Activated CD4-positive, alpha-beta memory T cell treated with anti-CD3 and anti-CD28 coated beads, Interleukin-2, amount 10 ng/mL, durations not matched to agents 7 days and 5 days (primary cell): ENCODE measurements at regions not wholly inside any gene's neighbourhood (a gene's known extent, or its start where the extent isn't known, plus 50 kb on each side); places are given as distances from the start of the nearest gene placed in this dataset.

Experiments used
- CTCF ChIA-PET: fragments of 350-600 bp; sonication (Branson Sonifier 250); formaldehyde crosslinking; loops from one replicate; lab custom pipeline; 2021; ENCODE audit warnings: antibody characterized with exemption, inconsistent platforms; lab: Charles Lee
- POLR2A ChIA-PET: fragments of 350-600 bp; sonication (Branson Sonifier 250); formaldehyde crosslinking; loops from one replicate; lab custom pipeline; 2021; ENCODE audit warnings: antibody characterized with exemption; lab: Charles Lee
- DNase-seq: peaks from one replicate; pipeline ENCODE4 v3.0.0-alpha.2; 2020
- H3K27ac Mint-ChIP-seq: one replicate; pipeline ENCODE4 v1.8.0; 2021; ENCODE audit warnings: mild to moderate bottlenecking, mixed read lengths
- H3K27me3 Mint-ChIP-seq: one replicate; pipeline ENCODE4 v1.8.0; 2021; ENCODE audit warnings: mixed read lengths
- H3K36me3 Mint-ChIP-seq: one replicate; pipeline ENCODE4 v1.8.0; 2021; ENCODE audit warnings: low read depth, mixed read lengths
- H3K4me1 Mint-ChIP-seq: one replicate; pipeline ENCODE4 v1.8.0; 2021; ENCODE audit warnings: mixed read lengths
- H3K4me3 Mint-ChIP-seq: one replicate; pipeline ENCODE4 v1.8.0; 2021; ENCODE audit warnings: mild to moderate bottlenecking, mixed read lengths
- H3K9me3 Mint-ChIP-seq: one replicate; pipeline ENCODE4 v1.8.0; 2021; ENCODE audit warnings: mixed read lengths

DNA sequence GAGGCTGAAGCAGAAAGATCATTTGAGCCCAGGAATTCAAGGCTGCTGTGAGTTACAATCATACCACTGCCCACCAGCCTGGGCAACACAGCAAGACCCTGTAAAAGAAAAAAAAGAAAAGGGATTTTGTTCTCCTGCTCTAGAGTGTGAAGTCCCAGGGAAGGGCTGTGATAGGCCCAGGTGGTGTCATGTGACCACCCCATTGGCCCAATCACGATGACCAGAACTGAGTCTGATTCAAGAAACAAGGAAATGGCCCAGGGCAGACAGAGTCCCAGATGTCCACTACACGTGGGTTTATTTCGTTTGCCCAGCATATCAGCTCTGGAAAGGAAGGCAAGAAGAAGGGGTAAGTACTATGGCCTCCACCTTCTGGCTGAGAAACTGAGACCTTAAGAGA is 81.3 kb upstream of the CUX1 start:
- POLR2A ChIA-PET: no interaction called here
- Mint-ChIP-seq H3K36me3 (no peaks in the 10 kb centered on the region), H3K9me3 (no peaks in the 10 kb centered on the region), H3K4me1 (peaks cover 23% of the 10 kb centered on the region), H3K4me3 (no peak overlapping the region), H3K27ac (no peak overlapping the region), H3K27me3 (no peaks in the 10 kb centered on the region)
- CTCF ChIA-PET: interaction anchor here (1.4 kb wide), 1 partner anchor 501 kb away, joined by 3 read pairs; no protein-coding TSS in a partner anchor
- no peak for DNase-seq

DNA sequence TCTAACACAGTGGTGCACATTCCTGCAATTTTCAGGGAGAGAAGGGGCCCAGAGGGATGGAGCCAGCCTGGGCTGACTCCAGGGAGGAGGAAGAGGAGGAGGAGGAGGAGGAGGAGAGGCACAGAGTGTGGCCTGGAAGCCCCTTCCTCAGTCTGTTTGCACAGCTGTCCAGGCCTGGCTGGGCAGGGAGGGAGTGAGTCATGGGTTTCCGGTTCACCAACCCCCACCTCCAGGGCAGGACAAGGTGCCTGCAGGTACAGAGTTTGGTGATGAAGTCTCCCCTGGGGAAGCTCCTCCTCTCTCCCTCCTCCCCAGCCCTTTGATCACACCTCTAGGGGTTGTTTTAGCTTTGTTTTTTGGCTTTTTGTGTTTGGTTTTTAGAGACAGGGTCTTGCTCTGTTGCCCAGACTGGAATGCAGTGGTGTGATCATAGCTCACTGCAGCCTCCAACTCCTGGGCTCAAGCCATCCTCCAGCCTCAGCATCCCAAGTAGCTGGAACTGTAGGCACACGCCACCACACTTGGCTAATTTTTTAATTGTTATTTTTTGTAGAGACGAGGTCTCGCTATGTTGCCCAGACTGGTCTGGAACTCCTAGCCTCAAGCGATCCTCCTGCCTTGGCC is 77.5 kb upstream of the CUX1 start:
- ChIA-PET CTCF (interaction anchor here (0.9 kb wide), 1 partner anchor 74 kb away, joined by 3 read pairs; no protein-coding TSS in a partner anchor), POLR2A (no interaction called here)
- no peaks in the 10 kb centered on the region for H3K36me3 Mint-ChIP-seq
- H3K9me3 Mint-ChIP-seq: no peaks in the 10 kb centered on the region
- H3K4me3 Mint-ChIP-seq: no peak overlapping the region
- no peak overlapping the region for H3K27ac Mint-ChIP-seq
- H3K27me3 Mint-ChIP-seq: no peaks in the 10 kb centered on the region
- H3K4me1 Mint-ChIP-seq: peaks cover 42% of the 10 kb centered on the region
- no peak for DNase-seq

DNA sequence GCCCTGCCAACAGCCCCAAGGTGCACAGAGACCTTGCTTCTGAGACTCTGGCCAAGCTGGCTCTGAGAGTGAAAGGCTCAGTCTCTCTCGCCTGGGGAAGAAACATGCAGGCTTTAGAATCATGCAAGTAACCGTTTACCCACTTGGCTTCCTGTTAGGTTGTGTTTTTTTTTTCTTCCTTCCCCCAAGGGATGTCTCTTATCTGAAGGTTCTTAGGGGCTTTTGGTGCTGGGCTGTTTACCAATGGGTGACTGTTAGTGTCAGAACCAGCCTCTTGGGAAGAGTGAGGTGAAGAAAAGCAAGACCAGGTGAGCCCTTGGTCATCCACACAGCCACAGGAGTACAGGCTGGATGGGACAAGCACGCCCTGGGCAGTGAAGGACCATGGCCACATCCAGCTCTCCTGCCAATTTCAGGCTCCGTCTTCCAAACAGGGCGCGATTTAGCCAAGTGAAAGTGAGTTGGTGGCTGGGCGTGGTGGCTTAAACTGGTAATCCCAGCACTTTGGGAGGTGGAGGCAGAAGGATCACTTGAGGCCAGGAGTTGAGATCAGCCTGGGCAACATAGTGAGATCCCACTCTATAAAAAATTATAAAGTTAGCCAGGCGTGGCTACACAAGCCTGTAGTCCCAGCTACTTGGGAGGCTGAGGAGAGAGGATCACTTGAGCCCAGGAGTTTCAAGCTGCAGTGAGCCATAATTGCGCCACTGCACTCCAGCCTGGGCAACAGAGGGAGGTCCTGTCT is 76.3 kb upstream of the CUX1 start:
- H3K27me3 Mint-ChIP-seq: no peaks in the 10 kb centered on the region
- peak overlapping the region; percentile 21 for H3K4me3 Mint-ChIP-seq
- H3K9me3 Mint-ChIP-seq: no peaks in the 10 kb centered on the region
- POLR2A ChIA-PET: no interaction called here
- peak; percentile 34 for DNase-seq
- peaks cover 46% of the 10 kb centered on the region for H3K4me1 Mint-ChIP-seq
- H3K27ac Mint-ChIP-seq: peak overlapping the region; percentile 79
- no peaks in the 10 kb centered on the region for H3K36me3 Mint-ChIP-seq
- CTCF ChIA-PET: interaction anchor here (1.3 kb wide), 1 partner anchor 73 kb away, joined by 8 read pairs; no protein-coding TSS in a partner anchor

DNA sequence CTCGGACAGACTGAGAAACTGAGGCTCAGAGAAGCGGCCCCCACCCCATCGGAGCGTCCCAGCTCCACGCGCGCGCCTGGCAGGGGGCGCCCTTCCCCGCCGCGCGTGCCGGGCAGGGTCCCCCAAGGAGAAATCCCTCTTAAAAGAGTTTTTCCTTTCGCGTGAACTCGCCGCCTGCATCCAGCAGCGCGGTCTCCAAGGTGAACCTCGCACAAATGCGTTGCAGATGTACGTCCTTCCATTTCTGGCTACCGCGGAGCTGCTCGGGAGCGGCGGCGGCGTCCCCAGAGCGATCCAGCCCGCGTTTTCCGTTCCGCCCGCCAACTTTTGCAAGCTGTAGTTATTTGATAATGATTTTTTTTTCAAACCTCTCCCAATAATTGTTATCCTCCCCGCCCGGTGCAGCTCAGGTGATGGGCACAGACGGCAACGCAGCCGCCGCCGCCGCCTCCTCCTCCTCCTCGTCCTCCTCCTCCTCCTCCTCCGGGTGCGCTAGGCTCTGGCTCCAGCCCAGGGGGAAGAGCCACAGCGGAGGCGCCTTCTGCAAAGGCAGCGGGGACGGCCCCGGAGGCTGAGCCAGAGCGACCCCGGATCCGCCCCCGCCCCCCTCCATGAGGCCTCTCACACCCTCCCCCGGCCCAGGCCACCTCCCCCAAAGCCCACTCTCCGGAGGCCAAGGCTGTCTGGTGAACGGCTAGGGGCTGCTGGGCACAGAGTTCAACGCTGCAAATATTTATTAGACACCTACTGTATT is 74.0 kb upstream of the CUX1 start:
- no peaks in the 10 kb centered on the region for H3K27me3 Mint-ChIP-seq
- peak overlapping the region; percentile 42 for H3K27ac Mint-ChIP-seq
- peak overlapping the region; percentile 75 for H3K4me3 Mint-ChIP-seq
- H3K36me3 Mint-ChIP-seq: no peaks in the 10 kb centered on the region
- POLR2A ChIA-PET: interaction anchor here (0.6 to 2.1 kb wide), 5 partner anchors 10 to 652 kb away, joined by 3 to 8 read pairs (median 4); partner anchors contain the start of genes CUX1 and PRKRIP1
- DNase-seq: peak; percentile 74
- H3K9me3 Mint-ChIP-seq: no peaks in the 10 kb centered on the region
- CTCF ChIA-PET: interaction anchor here (0.7 to 3.0 kb wide), 8 partner anchors 9 to 114 kb away, joined by 3 to 14 read pairs (median 4); no protein-coding TSS in a partner anchor
- peaks cover 54% of the 10 kb centered on the region for H3K4me1 Mint-ChIP-seq

DNA sequence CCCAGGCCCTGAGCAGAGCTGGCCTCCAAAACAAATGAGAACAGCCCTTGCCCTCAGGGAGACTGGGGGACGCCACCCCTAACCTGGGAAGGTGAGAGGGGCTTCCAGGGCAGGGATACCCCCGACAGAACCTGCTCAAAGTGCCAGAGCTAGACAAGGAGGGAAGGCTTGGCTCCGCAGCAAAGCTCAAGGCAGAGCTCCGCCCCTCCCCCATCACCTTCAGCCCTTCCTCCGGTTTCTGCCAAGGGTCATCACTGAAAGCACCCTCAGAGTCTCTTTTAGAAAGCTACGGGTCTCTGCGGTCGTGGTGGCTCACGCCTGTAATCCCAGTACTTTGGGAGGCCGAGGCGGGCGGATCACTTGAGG is 73.4 kb upstream of the CUX1 start:
- ChIA-PET CTCF (interaction anchor here (0.7 to 3.0 kb wide), 8 partner anchors 8 to 114 kb away, joined by 3 to 14 read pairs (median 4); partner anchors contain the start of gene CUX1), POLR2A (interaction anchor here (1.3 to 2.1 kb wide), 2 partner anchors 70 to 74 kb away, joined by 6 to 8 read pairs; partner anchors contain the start of gene CUX1)
- Mint-ChIP-seq H3K4me3 (peak overlapping the region; percentile 75), H3K27ac (no peak overlapping the region), H3K9me3 (no peaks in the 10 kb centered on the region), H3K4me1 (peaks cover 53% of the 10 kb centered on the region), H3K36me3 (no peaks in the 10 kb centered on the region), H3K27me3 (no peaks in the 10 kb centered on the region)
- no peak for DNase-seq

DNA sequence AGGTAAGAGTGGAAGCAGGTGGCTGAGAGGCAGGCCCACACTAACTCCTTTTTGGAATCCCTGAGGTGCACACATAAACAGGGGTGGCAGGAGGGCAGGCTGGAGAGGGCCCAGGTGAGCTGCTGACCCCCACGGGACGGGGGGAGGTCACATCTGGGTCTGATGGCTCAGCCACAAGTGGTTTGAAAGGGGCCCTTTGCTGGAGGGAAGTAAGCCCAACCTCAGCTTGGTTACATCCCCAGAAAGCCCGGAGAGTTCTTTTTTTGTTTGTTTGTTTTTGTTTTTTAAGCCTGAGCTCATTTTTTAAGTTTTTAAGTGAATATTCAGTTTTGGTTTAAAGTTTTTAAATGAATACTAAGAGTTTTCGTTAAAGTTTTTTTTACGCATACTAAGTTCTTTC is 72.8 kb upstream of the CUX1 start:
- no peaks in the 10 kb centered on the region for H3K36me3 Mint-ChIP-seq
- peaks cover 47% of the 10 kb centered on the region for H3K4me1 Mint-ChIP-seq
- no peak overlapping the region for H3K4me3 Mint-ChIP-seq
- no peak for DNase-seq
- POLR2A ChIA-PET: interaction anchor here (1.3 kb wide), 1 partner anchor 73 kb away, joined by 6 read pairs; the partner anchor contains the start of gene CUX1
- CTCF ChIA-PET: interaction anchor here (0.6 to 3.0 kb wide), 7 partner anchors 9 to 204 kb away, joined by 3 to 14 read pairs (median 4); partner anchors contain the start of gene CUX1
- no peaks in the 10 kb centered on the region for H3K9me3 Mint-ChIP-seq
- H3K27ac Mint-ChIP-seq: no peak overlapping the region
- peaks cover 3% of the 10 kb centered on the region for H3K27me3 Mint-ChIP-seq

DNA sequence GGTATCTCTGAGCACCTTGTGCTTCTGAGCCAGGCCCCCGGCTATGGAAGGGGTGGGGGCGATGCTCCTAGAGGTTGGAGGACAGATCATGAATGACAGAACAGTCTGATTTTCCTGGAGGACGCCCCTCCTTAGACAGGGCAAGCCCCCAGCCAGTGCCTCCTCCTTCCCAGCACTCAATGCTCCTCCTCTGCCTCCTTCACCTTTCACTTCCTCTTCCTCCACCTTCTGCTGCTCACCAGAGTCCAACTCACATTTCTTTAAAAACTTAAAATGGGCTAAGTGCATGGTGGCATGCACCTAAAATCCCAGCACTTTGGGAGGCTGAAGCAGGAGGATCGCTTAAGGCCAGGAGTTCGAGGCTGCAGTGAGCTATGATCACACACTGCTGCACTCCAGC is 71.1 kb upstream of the CUX1 start:
- peaks cover 5% of the 10 kb centered on the region for H3K27me3 Mint-ChIP-seq
- ChIA-PET CTCF (no interaction called here), POLR2A (no interaction called here)
- H3K27ac Mint-ChIP-seq: no peak overlapping the region
- no peaks in the 10 kb centered on the region for H3K9me3 Mint-ChIP-seq
- no peak for DNase-seq
- no peak overlapping the region for H3K4me3 Mint-ChIP-seq
- no peaks in the 10 kb centered on the region for H3K36me3 Mint-ChIP-seq
- peaks cover 31% of the 10 kb centered on the region for H3K4me1 Mint-ChIP-seq

DNA sequence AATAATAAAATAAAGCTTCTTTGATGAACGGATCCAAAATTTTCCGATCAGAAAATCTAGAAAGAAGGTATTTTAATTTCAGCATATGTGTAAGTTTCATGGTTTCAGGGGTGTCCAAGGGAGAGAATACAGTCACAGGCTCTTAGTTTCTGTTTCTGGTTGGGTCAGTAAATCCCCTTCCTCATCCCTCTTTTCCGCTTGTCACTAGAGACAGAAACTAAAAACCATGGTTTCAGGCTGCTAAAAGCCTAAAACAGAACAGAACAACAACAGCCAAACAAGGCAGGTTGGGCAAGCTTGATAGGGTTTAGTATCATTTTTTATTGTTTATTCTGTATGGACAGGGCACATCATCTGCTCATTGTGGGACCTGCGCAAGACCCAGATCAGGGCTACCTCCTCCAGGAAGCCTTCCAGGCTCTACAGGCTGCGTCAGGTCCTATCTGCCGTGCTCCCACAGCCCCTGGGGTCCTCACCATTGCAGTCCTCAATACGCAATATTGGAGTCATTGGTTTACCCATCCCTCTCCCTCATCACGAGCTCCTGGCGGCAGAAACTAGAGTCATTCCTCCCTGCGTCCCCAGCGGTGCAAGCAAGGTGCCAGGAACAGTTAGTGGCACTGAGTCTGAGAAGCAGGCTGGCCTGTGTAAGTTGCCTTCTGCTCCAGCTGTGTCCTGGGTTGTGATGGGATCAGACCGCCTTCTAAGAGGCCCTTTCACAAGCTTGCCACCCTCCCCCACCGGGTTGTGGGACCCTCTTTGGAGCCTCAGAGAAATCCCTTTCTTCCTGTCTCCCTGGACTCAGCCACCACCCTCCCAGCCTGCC is 70.2 kb upstream of the CUX1 start:
- CTCF ChIA-PET: no interaction called here
- no peaks in the 10 kb centered on the region for H3K9me3 Mint-ChIP-seq
- H3K27ac Mint-ChIP-seq: no peak overlapping the region
- H3K27me3 Mint-ChIP-seq: peaks cover 5% of the 10 kb centered on the region
- H3K4me1 Mint-ChIP-seq: peaks cover 22% of the 10 kb centered on the region
- no peaks in the 10 kb centered on the region for H3K36me3 Mint-ChIP-seq
- no peak overlapping the region for H3K4me3 Mint-ChIP-seq
- POLR2A ChIA-PET: interaction anchor here (0.8 kb wide), 1 partner anchor 72 kb away, joined by 3 read pairs; no protein-coding TSS in a partner anchor
- DNase-seq: no peak

DNA sequence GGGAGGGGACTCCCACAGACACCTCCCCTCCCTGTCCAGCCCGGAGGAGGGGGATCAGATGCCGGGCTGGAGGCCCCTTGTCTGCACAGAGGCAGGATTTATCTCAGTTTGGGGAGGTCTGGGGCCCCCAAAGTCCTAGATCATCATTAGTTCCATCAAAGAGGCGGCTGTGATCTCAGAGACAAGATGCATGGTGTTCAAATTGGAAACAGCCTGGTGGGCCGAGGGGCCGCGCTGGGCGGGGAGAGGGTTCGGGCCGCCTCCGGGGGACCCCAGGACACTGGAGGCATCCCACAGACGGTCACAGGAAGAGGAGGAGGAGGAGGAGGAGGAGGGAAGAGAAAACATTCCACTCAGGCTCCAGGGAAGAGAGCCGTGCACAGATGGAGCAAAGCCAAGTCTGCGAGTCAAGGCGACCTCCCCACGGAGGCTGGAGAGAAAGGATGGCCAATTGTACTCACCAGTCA is 69.5 kb upstream of the CUX1 start:
- CTCF ChIA-PET: interaction anchor here (0.8 kb wide), 1 partner anchor 10 kb away, joined by 3 read pairs; no protein-coding TSS in a partner anchor
- no peak overlapping the region for H3K27ac Mint-ChIP-seq
- DNase-seq: no peak
- H3K36me3 Mint-ChIP-seq: no peaks in the 10 kb centered on the region
- peaks cover 5% of the 10 kb centered on the region for H3K27me3 Mint-ChIP-seq
- POLR2A ChIA-PET: no interaction called here
- no peak overlapping the region for H3K4me3 Mint-ChIP-seq
- no peaks in the 10 kb centered on the region for H3K9me3 Mint-ChIP-seq
- peaks cover 17% of the 10 kb centered on the region for H3K4me1 Mint-ChIP-seq

DNA sequence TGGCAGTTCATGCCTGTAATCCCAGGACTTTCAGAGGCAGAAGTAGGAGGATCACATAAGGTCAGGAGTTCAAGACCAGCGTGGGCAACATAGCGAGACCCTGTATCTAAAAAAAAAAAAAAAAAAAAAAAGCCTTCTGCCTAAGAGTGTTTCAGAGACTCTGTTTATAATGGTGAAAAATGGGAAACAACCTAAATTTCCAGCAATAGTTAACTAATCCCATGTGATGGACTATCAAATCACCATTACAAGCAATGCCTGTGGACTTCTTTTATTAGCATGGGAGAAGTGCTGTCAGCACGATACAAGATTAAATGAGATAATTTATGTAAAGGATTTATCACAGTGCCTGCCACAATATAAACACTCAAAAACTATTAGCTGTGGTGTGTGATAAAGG is 67.5 kb upstream of the CUX1 start:
- ChIA-PET CTCF (no interaction called here), POLR2A (no interaction called here)
- Mint-ChIP-seq H3K36me3 (no peaks in the 10 kb centered on the region), H3K9me3 (no peaks in the 10 kb centered on the region), H3K27me3 (peaks cover 5% of the 10 kb centered on the region), H3K27ac (no peak overlapping the region), H3K4me3 (no peak overlapping the region), H3K4me1 (peaks cover 24% of the 10 kb centered on the region)
- no peak for DNase-seq

DNA sequence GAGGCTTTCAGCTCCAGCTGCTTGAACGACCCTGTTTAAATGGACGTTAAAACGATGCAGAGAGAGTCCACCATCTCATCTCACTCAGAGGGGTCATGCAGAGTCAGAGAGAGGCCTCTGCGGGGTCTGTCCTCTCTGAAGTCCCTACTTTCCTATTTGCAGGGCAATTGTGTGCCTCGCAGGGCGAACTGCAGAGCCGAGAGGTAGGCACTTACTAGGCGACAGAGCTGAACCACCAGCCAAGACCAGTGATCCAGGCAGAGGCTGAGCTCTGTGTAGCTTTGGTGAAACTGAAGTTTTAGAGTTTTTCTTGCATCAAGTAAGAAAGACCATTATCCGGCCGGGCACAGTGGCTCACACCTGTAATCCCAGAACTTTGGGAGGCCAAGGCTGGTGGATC is 64.1 kb upstream of the CUX1 start:
- Mint-ChIP-seq H3K27ac (no peak overlapping the region), H3K36me3 (no peaks in the 10 kb centered on the region), H3K4me1 (peaks cover 16% of the 10 kb centered on the region), H3K27me3 (peaks cover 5% of the 10 kb centered on the region), H3K9me3 (no peaks in the 10 kb centered on the region), H3K4me3 (no peak overlapping the region)
- POLR2A ChIA-PET: no interaction called here
- DNase-seq: no peak
- CTCF ChIA-PET: interaction anchor here (0.9 kb wide), 1 partner anchor 10 kb away, joined by 3 read pairs; no protein-coding TSS in a partner anchor
